Small intestine (tissue), 7 donors: ENCODE measurements at regions not wholly inside any gene's neighbourhood (a gene's known extent, or its start where the extent isn't known, plus 50 kb on each side); places are given as distances from the start of the nearest gene placed in this dataset.
A peak's percentile ranks its signal among the peaks of the same experiment; 100 is the strongest.

Experiments
- DNase-seq, 2 donors: peaks; one replicate each; pipeline versions ENCODE4 v3.0.0 to v3.0.0-alpha.2; 2013
- FAIRE-seq: peaks from 2 replicates; lab custom pipeline; 2012; peaks lifted over from hg19 to GRCh38; lab: Jason Lieb, UNC
- H3K27ac ChIP-seq, 3 donors: one replicate each; pipeline ENCODE4 v1.5.1; 2013; ENCODE audit warnings: low read length in 2 of 3, mild to moderate bottlenecking in 2 of 3, control low read depth in 1 of 3, inconsistent platforms in 1 of 3, low read depth in 1 of 3, moderate library complexity in 1 of 3
- H3K27me3 ChIP-seq, 3 donors: one replicate each; pipeline ENCODE4 v1.6.1; 2013; ENCODE audit warnings: low read length in 3 of 3, inconsistent platforms in 1 of 3; ENCODE audit not compliant: control insufficient read depth in 3 of 3, insufficient read depth in 3 of 3
- H3K36me3 ChIP-seq, 3 donors: one replicate each; pipeline ENCODE4 v1.6.1; 2013; ENCODE audit warnings: low read length in 3 of 3, inconsistent platforms in 1 of 3, low read depth in 1 of 3, mild to moderate bottlenecking in 1 of 3, moderate library complexity in 1 of 3; ENCODE audit not compliant: control insufficient read depth in 3 of 3, insufficient read depth in 2 of 3
- H3K4me1 ChIP-seq, 3 donors: one replicate each; pipeline ENCODE4 v1.6.1; 2013; ENCODE audit warnings: low read length in 2 of 3, inconsistent platforms in 1 of 3, low read depth in 1 of 3, mild to moderate bottlenecking in 1 of 3, moderate library complexity in 1 of 3; ENCODE audit not compliant: control insufficient read depth in 3 of 3, insufficient read depth in 2 of 3
- H3K4me3 ChIP-seq, 3 donors: one replicate each; pipeline ENCODE4 v1.5.1; 2013; ENCODE audit warnings: low read length in 3 of 3, control low read depth in 1 of 3, inconsistent platforms in 1 of 3, low read depth in 1 of 3, mild to moderate bottlenecking in 1 of 3, moderate library complexity in 1 of 3
- H3K9me3 ChIP-seq, 2 donors: one replicate each; pipeline ENCODE4 v1.6.1; 2013; ENCODE audit warnings: low read depth in 1 of 2, low read length in 1 of 2; ENCODE audit not compliant: control insufficient read depth in 2 of 2, insufficient read depth in 1 of 2
- WGBS, 3 donors: extraction: QIAGEN DNeasy Blood & Tissue Kit; methylation state at CpG; one replicate each; pipeline ENCODE4 v1.1.7; 2013; 5-methylcytosine and 5-hydroxymethylcytosine counted together
- donor health status: healthy with polysubstance abuse.
- donor health status: control.
- donor health status: control.
- donor health status: Bipolar disorder and iron deficiency.
- donor health status: healthy.

DNA sequence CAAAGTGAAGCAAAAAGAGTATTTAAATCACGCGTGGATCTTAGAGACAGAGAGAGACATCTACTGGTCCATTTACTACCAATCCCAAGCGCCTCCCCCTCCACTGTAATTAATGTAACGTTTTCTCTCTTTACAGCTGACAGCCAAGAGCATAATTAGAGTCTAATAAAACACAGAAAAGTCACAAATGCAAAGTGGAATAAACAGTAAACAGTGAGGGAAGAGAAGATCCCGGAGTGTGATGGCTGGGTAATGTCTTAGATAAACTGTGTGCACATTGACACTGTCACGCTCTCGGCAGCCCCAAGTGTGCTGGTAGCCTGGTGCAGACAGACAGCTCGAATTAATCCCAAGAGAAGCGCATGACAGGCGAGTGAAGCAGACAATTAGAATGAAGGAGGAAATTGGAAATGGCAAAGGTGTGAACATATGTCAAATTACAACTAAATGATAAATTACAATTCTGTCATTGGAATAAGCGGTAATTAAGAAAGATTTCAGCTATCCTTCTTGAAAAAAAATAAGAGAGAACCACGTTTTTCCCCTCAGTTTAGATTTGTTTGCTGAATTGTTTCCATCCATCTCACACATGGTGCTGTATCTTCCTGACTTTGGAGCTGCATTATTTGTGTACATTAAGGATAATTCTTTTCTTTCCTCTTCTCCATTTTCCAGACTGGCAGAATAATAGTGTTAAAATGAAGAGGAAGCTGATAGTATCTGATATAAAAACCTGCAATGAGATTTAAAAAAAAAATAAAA lies 100.1 kb downstream of the CXXC4 start:
- Histone ChIP-seq H3K4me1 (peaks cover 0 to 3% (median 0%) of the 10 kb centered on the region in 3 donors), H3K4me3 (no peak overlapping the region), H3K36me3 (no peaks in the 10 kb centered on the region), H3K9me3 (no peaks in the 10 kb centered on the region), H3K27ac (no peak overlapping the region), H3K27me3 (no peaks in the 10 kb centered on the region)
- 34 to 44% (median 41%) methylated on average over 12 of the region's 12 CpGs for WGBS, 3 donors
- DNase-seq (peak; percentile 3 to 20), FAIRE-seq (no peak)

DNA sequence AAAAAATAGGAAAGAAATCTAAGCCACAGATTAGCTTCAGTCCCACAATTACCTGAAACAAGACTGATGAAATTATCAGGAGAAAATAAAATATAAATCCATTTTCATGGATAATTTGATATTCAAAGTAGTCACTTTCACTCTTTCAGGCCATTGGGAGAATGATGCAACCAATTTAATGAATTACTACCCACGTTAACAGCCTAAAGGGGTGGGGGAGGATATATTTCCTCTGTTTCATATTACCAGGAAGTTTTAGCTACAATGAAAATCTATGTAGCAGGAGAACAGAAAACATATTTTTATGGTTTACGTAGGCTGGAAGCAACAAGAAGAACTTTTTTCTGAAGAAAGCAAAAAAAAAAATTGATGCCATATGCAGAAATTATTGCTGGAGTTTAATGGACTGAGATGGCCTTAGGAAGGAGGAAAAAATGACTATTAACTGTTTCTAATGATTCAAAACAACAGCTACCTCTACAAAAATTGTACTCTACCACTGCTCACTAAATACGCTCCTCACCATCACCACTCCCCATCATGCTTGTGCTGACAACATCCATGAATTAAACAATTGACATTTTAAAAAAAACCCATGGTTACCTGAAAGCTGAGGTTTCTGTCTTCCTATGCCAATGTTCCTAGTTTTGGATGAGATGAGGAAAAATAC lies 100.9 kb downstream of the CXXC4 start:
- FAIRE-seq = no peak
- no peaks in the 10 kb centered on the region for H3K27me3 ChIP-seq
- WGBS, 3 donors = 55 to 59% (median 58%) methylated on average over 3 of the region's 3 CpGs

GRCh38 chr4:104385713-104386112 lies 109.0 kb downstream of the CXXC4 start:
- H3K4me3 ChIP-seq = no peak overlapping the region
- no peaks in the 10 kb centered on the region for H3K9me3 ChIP-seq
- 74 to 80% (median 76%) methylated on average over 1 of the region's 1 CpG for WGBS, 3 donors
- H3K4me1 ChIP-seq = no peaks in the 10 kb centered on the region
- FAIRE-seq (no peak), DNase-seq (no peak)
- H3K36me3 ChIP-seq = no peaks in the 10 kb centered on the region
- no peaks in the 10 kb centered on the region for H3K27me3 ChIP-seq
- H3K27ac ChIP-seq = no peak overlapping the region

More for the DNA sequence above, 100.9 kb downstream of the CXXC4 start:
- Histone ChIP-seq H3K4me3 (no peak overlapping the region), H3K4me1 (peaks cover 0 to 3% (median 0%) of the 10 kb centered on the region in 3 donors), H3K9me3 (no peaks in the 10 kb centered on the region), H3K36me3 (no peaks in the 10 kb centered on the region), H3K27ac (no peak overlapping the region)
- DNase-seq = no peak

- Histone ChIP-seq H3K36me3 (no peaks in the 10 kb centered on the region), H3K27ac (no peak overlapping the region), H3K4me3 (no peak overlapping the region), H3K27me3 (no peaks in the 10 kb centered on the region), H3K9me3 (no peaks in the 10 kb centered on the region), H3K4me1 (no peaks in the 10 kb centered on the region)
- FAIRE-seq (no peak), DNase-seq (no peak)
- 93 to 99% (median 95%) methylated on average over 5 of the region's 5 CpGs for WGBS, 3 donors
Observed at GRCh38 chr4:104382961-104383360, 111.7 kb downstream of the CXXC4 start.

GRCh38 chr4:104381729-104382128 lies 113.0 kb downstream of the CXXC4 start:
- no peaks in the 10 kb centered on the region for H3K36me3 ChIP-seq
- FAIRE-seq = no peak
- 69 to 79% (median 69%) methylated on average over 1 of the region's 1 CpG for WGBS, 3 donors

GRCh38 chr4:104365618-104366017 lies 129.1 kb downstream of the CXXC4 start:
- DNase-seq (no peak), FAIRE-seq (no peak)
- Histone ChIP-seq H3K4me1 (no peaks in the 10 kb centered on the region), H3K27ac (no peak overlapping the region), H3K27me3 (no peaks in the 10 kb centered on the region), H3K36me3 (no peaks in the 10 kb centered on the region), H3K9me3 (no peaks in the 10 kb centered on the region), H3K4me3 (no peak overlapping the region)
- 89 to 90% (median 89%) methylated on average over 2 of the region's 2 CpGs for WGBS, 3 donors

More at GRCh38 chr4:104381729-104382128, 113.0 kb downstream of the CXXC4 start:
- H3K9me3 ChIP-seq = no peaks in the 10 kb centered on the region
- DNase-seq = no peak
- H3K27me3 ChIP-seq = no peaks in the 10 kb centered on the region
- H3K4me3 ChIP-seq = no peak overlapping the region
- no peaks in the 10 kb centered on the region for H3K4me1 ChIP-seq
- H3K27ac ChIP-seq = no peak overlapping the region

- Histone ChIP-seq H3K9me3 (peaks cover 0 to 20% of the 10 kb centered on the region in 2 donors), H3K4me3 (no peak overlapping the region), H3K27me3 (no peaks in the 10 kb centered on the region), H3K4me1 (no peaks in the 10 kb centered on the region), H3K36me3 (no peaks in the 10 kb centered on the region), H3K27ac (no peak overlapping the region)
- no peak for FAIRE-seq
- no peak for DNase-seq
- 89 to 95% (median 90%) methylated on average over 3 of the region's 3 CpGs for WGBS, 3 donors
Observed at GRCh38 chr4:104353481-104353880, 141.2 kb downstream of the CXXC4 start.

- H3K27me3 ChIP-seq = no peaks in the 10 kb centered on the region
- 57 to 85% (median 76%) methylated on average over 2 of the region's 2 CpGs for WGBS, 3 donors
- H3K9me3 ChIP-seq = peaks cover 0 to 20% of the 10 kb centered on the region in 2 donors
- no peak overlapping the region for H3K27ac ChIP-seq
- DNase-seq (no peak), FAIRE-seq (no peak)
- H3K4me1 ChIP-seq = no peaks in the 10 kb centered on the region
- no peaks in the 10 kb centered on the region for H3K36me3 ChIP-seq
- H3K4me3 ChIP-seq = no peak overlapping the region
Observed at GRCh38 chr4:104352211-104352610, 142.5 kb downstream of the CXXC4 start.
